ENCODE measurements at regions not wholly inside any gene's neighbourhood (a gene's known extent, or its start where the extent isn't known, plus 50 kb on each side); places are given as distances from the start of the nearest gene placed in this dataset.

GRCh38 chr11:130609121-130610035, 160.9 kb downstream of the ADAMTS15 start:
- no peak overlapping the region for H3K4me3 ChIP-seq (ENCODE audit: low read depth, low read length)
- DNase-seq (ENCODE audit: low read depth): peak; percentile 97
- TF ChIP-seq CTCF (IDR thresholded peaks at IDR 0.05; ENCODE audit: insufficient read depth, low read depth, low read length): no peak

- TF ChIP-seq CTCF (IDR thresholded peaks at IDR 0.05; ENCODE audit: insufficient read depth, low read depth, low read length): no peak
- DNase-seq (ENCODE audit: low read depth): peak; percentile 79
- H3K4me3 ChIP-seq (ENCODE audit: low read depth, low read length): no peak overlapping the region
Observed at GRCh38 chr11:130611791-130612251, 163.4 kb downstream of the ADAMTS15 start.

- no peak for TF ChIP-seq CTCF (IDR thresholded peaks at IDR 0.05; ENCODE audit: insufficient read depth, low read depth, low read length)
- DNase-seq (ENCODE audit: low read depth): peak; percentile 89
- no peak overlapping the region for H3K4me3 ChIP-seq (ENCODE audit: low read depth, low read length)
Observed at GRCh38 chr11:130612291-130612851, 163.9 kb downstream of the ADAMTS15 start.

- peak; percentile 75 for DNase-seq (ENCODE audit: low read depth)
- TF ChIP-seq CTCF (IDR thresholded peaks at IDR 0.05; ENCODE audit: insufficient read depth, low read depth, low read length): no peak
- H3K4me3 ChIP-seq (ENCODE audit: low read depth, low read length): no peak overlapping the region
Observed at GRCh38 chr11:130613396-130613795, 165.0 kb downstream of the ADAMTS15 start.

GRCh38 chr11:130614591-130614990, 166.1 kb downstream of the ADAMTS15 start:
- no peak for DNase-seq (ENCODE audit: low read depth)
- no peak for TF ChIP-seq CTCF (IDR thresholded peaks at IDR 0.05; ENCODE audit: insufficient read depth, low read depth, low read length)

GRCh38 chr11:130615561-130615960, 167.1 kb downstream of the ADAMTS15 start:
- H3K4me3 ChIP-seq (ENCODE audit: low read depth, low read length): no peak overlapping the region
- no peak for DNase-seq (ENCODE audit: low read depth)
- no peak for TF ChIP-seq CTCF (IDR thresholded peaks at IDR 0.05; ENCODE audit: insufficient read depth, low read depth, low read length)

More at GRCh38 chr11:130614591-130614990, 166.1 kb downstream of the ADAMTS15 start:
- no peak overlapping the region for H3K4me3 ChIP-seq (ENCODE audit: low read depth, low read length)
